ENCODE measurements at regions not wholly inside any gene's neighbourhood (a gene's known extent, or its start where the extent isn't known, plus 50 kb on each side); places are given as distances from the start of the nearest gene placed in this dataset.

DNA sequence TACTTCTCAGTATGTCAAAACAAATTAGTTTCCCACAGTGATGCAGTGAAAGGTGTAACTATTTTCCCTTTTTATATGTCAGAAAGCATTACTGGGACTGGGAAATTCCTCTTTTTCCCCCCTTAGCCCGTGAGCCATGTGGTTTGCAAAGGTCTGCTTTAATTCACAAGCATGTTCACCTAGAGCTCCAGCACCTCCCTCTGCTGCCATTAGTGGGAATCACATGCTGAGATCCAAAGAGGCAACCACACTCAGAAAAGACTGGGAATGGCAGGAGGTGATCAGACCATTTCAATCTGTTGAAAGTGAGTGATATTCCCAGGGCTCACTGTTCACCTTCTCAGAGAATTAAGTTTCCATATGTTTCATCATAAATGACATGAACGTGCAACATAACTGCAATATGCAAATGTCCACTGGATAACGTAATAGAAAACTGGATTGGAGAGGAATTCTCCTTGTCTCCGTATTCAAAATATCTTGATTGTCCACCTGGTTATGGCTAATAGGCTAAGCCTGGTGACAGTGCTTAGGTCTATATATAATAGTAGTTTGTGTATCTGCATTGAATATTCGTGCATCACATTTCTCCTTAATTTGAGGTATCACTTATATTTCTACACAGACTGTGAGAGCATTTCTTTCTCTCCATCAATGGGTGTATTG, 703.5 kb upstream of the WWC1 start:
- ChIA-PET CTCF (no interaction called here), POLR2A (no interaction called here)
- no peak for DNase-seq (ENCODE audit: extremely low spot score)
- TF ChIP-seq CTCF (IDR thresholded peaks at IDR 0.05; ENCODE audit: control extremely low read depth, extremely low read depth, low read depth, missing control alignments), result no peak

GRCh38 chr5:167592114-167592513, 699.3 kb upstream of the WWC1 start:
- POLR2A ChIA-PET, result no interaction called here

GRCh38 chr5:167593329-167594060, 698.0 kb upstream of the WWC1 start:
- no peak for TF ChIP-seq CTCF (IDR thresholded peaks at IDR 0.05; ENCODE audit: control extremely low read depth, extremely low read depth, low read depth, missing control alignments)
- POLR2A ChIA-PET, result no interaction called here
- DNase-seq (ENCODE audit: extremely low spot score), result no peak
- CTCF ChIA-PET, result interaction anchor here (0.9 kb wide), 1 partner anchor 17 kb away, joined by 3 read pairs; no protein-coding TSS in a partner anchor

More at GRCh38 chr5:167592114-167592513, 699.3 kb upstream of the WWC1 start:
- no peak for DNase-seq (ENCODE audit: extremely low spot score)
- CTCF ChIA-PET, result no interaction called here
- no peak for TF ChIP-seq CTCF (IDR thresholded peaks at IDR 0.05; ENCODE audit: control extremely low read depth, extremely low read depth, low read depth, missing control alignments)

DNA sequence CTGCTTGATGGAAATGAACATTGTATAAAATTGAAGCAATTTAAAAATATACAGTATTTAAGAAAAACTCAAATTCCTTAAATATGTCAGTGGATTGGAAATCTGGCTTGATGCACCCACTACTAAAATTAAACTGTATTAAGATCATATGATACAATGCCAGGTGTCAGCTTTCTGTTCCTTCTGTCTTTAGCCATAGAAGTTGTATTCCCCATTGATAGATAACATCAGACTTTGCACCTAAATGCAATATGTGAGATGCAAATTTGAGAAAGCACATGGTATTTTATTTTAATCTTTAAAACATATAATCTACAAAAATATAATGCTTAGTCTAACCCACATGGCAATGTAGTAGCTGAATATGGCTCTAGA, 697.4 kb upstream of the WWC1 start:
- no peak for TF ChIP-seq CTCF (IDR thresholded peaks at IDR 0.05; ENCODE audit: control extremely low read depth, extremely low read depth, low read depth, missing control alignments)
- no peak for DNase-seq (ENCODE audit: extremely low spot score)
- CTCF ChIA-PET, result no interaction called here
- POLR2A ChIA-PET, result no interaction called here

GRCh38 chr5:167594750-167595149, 696.7 kb upstream of the WWC1 start:
- POLR2A ChIA-PET, result no interaction called here
- CTCF ChIA-PET, result no interaction called here
- no peak for TF ChIP-seq CTCF (IDR thresholded peaks at IDR 0.05; ENCODE audit: control extremely low read depth, extremely low read depth, low read depth, missing control alignments)
- DNase-seq (ENCODE audit: extremely low spot score), result no peak

DNA sequence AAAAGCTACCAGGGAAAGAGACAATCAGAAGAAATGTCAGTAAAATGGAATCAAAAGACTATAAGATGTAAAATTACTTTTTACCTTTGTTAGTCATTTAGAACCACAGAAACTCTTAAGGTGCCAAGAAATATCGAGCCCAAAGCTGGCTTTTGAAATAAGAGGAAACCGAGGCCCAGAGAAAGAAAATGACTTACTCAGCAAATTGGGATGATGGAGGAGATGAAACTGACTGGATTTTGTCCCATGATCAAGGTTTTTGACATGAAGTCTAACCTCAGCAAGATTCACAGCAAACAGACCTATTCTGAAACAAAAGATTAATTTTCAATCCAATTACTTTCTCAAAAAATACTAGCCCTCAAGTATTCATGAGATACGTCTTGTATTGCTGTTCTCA, 696.2 kb upstream of the WWC1 start:
- TF ChIP-seq CTCF (IDR thresholded peaks at IDR 0.05; ENCODE audit: control extremely low read depth, extremely low read depth, low read depth, missing control alignments), result no peak
- no peak for DNase-seq (ENCODE audit: extremely low spot score)
- CTCF ChIA-PET, result no interaction called here
- POLR2A ChIA-PET, result no interaction called here

Data from GM10248 (cell line).